Liver (tissue), 8 donors: ENCODE measurements at regions not wholly inside any gene's neighbourhood (a gene's known extent, or its start where the extent isn't known, plus 50 kb on each side); places are given as distances from the start of the nearest gene placed in this dataset.

Source experiments
- DNase-seq: peaks from one replicate; pipeline ENCODE4 v3.0.0-alpha.2; 2017; ENCODE audit warnings: low spot score
- H3K27ac ChIP-seq, 2 donors: one replicate each; pipeline ENCODE4 v1.7.0; 2013; ENCODE audit warnings: inconsistent platforms in 2 of 2, low read length in 2 of 2, control low read depth in 1 of 2, low read depth in 1 of 2, mild to moderate bottlenecking in 1 of 2
- H3K27me3 ChIP-seq, 4 donors: one replicate each; pipeline versions ENCODE4 v1.6.1 to v1.7.0; 2013; ENCODE audit warnings: low read length in 3 of 4, inconsistent platforms in 1 of 4, mild to moderate bottlenecking in 1 of 4, moderate library complexity in 1 of 4; ENCODE audit not compliant: control insufficient read depth in 4 of 4, insufficient read depth in 4 of 4
- H3K36me3 ChIP-seq, 4 donors: one replicate each; pipeline versions ENCODE4 v1.6.1 to v1.7.0; 2013; ENCODE audit warnings: low read length in 3 of 4, mild to moderate bottlenecking in 3 of 4, low read depth in 1 of 4, moderate library complexity in 1 of 4; ENCODE audit not compliant: control insufficient read depth in 4 of 4, insufficient read depth in 3 of 4
- H3K4me1 ChIP-seq, 4 donors: one replicate each; pipeline versions ENCODE4 v1.6.1 to v1.7.0; 2013; ENCODE audit warnings: low read length in 3 of 4, mild to moderate bottlenecking in 3 of 4, moderate library complexity in 1 of 4; ENCODE audit not compliant: control insufficient read depth in 4 of 4, insufficient read depth in 4 of 4
- H3K4me3 ChIP-seq, 3 donors: one replicate each; pipeline versions ENCODE4 v1.6.1 to v1.7.0; 2013; ENCODE audit warnings: low read length in 3 of 3, control low read depth in 1 of 3, low read depth in 1 of 3, mild to moderate bottlenecking in 1 of 3
- H3K9ac ChIP-seq, 2 donors: one replicate each; pipeline ENCODE4 v1.7.0; 2013; ENCODE audit warnings: low read length in 2 of 2, mild to moderate bottlenecking in 2 of 2, moderate library complexity in 2 of 2, control low read depth in 1 of 2, low read depth in 1 of 2
- H3K9me3 ChIP-seq, 4 donors: one replicate each; pipeline versions ENCODE4 v1.6.1 to v1.7.0; 2013; ENCODE audit warnings: low read length in 3 of 4; ENCODE audit not compliant: control insufficient read depth in 4 of 4
- EGR1 ChIP-seq, 2 donors: IDR thresholded peaks; 2 replicates each; pipeline ENCODE4 v1.6.1; 2016 to 2018; ENCODE audit warnings: antibody characterized with exemption in 2 of 2, low read depth in 2 of 2
- FOXA1 ChIP-seq: IDR thresholded peaks from 2 replicates; pipeline ENCODE4 v1.6.1; 2016; ENCODE audit warnings: antibody characterized with exemption
- FOXA2 ChIP-seq: IDR thresholded peaks from 2 replicates; pipeline ENCODE4 v1.6.1; 2016; ENCODE audit warnings: antibody characterized with exemption
- GABPA ChIP-seq, 2 donors: IDR thresholded peaks in 1 of 2; conservative IDR thresholded peaks in 1 of 2; 2 replicates each; pipeline ENCODE4 v1.6.1; 2016; ENCODE audit warnings: antibody characterized with exemption in 2 of 2, mild to moderate bottlenecking in 1 of 2, moderate library complexity in 1 of 2
- HNF4A ChIP-seq, 2 donors: conservative IDR thresholded peaks; 2 replicates each; pipeline ENCODE4 v1.6.1; 2016; ENCODE audit warnings: antibody characterized with exemption in 2 of 2, mild to moderate bottlenecking in 2 of 2
- HNF4G ChIP-seq: IDR thresholded peaks from 2 replicates; pipeline ENCODE4 v1.6.1; 2016; ENCODE audit warnings: antibody characterized with exemption
- JUND ChIP-seq, 2 donors: IDR thresholded peaks; 2 replicates each; pipeline ENCODE4 v1.6.1; 2016; ENCODE audit warnings: antibody characterized with exemption in 2 of 2
- NR2F2 ChIP-seq: IDR thresholded peaks from 2 replicates; pipeline ENCODE4 v1.6.1; 2016; ENCODE audit warnings: antibody characterized with exemption
- RAD21 ChIP-seq, 2 donors: IDR thresholded peaks; 2 replicates each; pipeline ENCODE4 v1.6.1; 2016; ENCODE audit warnings: antibody characterized with exemption in 2 of 2, mild to moderate bottlenecking in 2 of 2
- RXRA ChIP-seq, 2 donors: IDR thresholded peaks; 2 replicates each; pipeline ENCODE4 v1.6.1; 2017 to 2018; ENCODE audit warnings: antibody characterized with exemption in 2 of 2, mild to moderate bottlenecking in 1 of 2
- SP1 ChIP-seq: IDR thresholded peaks from 2 replicates; pipeline ENCODE4 v1.6.1; 2018; ENCODE audit warnings: antibody characterized with exemption, mild to moderate bottlenecking
- TAF1 ChIP-seq: conservative IDR thresholded peaks from 2 replicates; pipeline ENCODE4 v1.6.1; 2016; ENCODE audit warnings: antibody characterized with exemption, mild to moderate bottlenecking
- YY1 ChIP-seq: IDR thresholded peaks from 2 replicates; pipeline ENCODE4 v1.6.1; 2016; ENCODE audit warnings: antibody characterized with exemption, mild to moderate bottlenecking
- WGBS: extraction: QIAGEN DNeasy Blood & Tissue Kit; methylation state at CpG from one replicate; pipeline ENCODE4 v1.1.7; 2013; 5-methylcytosine and 5-hydroxymethylcytosine counted together
- TF ChIP-seq, protein P1 (sequence below): IDR thresholded peaks from 2 replicates; pipeline ENCODE4 v1.6.1; 2016; ENCODE audit warnings: antibody characterized with exemption
- TF ChIP-seq, protein P2 (sequence below): IDR thresholded peaks from 2 replicates; pipeline ENCODE4 v1.6.1; 2016; ENCODE audit warnings: antibody characterized with exemption
- TF ChIP-seq, protein P3 (sequence below): fragments of 150-350 bp; IDR thresholded peaks from 2 replicates; pipeline ENCODE4 v1.5.1; 2017; ENCODE audit warnings: improper control_type of control experiment, low read depth, low read length; ENCODE audit not compliant: missing input control
- TF ChIP-seq, protein P4 (sequence below): IDR thresholded peaks from 2 replicates; pipeline ENCODE4 v1.6.1; 2016; ENCODE audit warnings: antibody characterized with exemption, mild to moderate bottlenecking
- donor health status: healthy.
- donor health status: healthy.
- donor health status: healthy.
- donor health status: healthy.
- donor health status: healthy.

DNA sequence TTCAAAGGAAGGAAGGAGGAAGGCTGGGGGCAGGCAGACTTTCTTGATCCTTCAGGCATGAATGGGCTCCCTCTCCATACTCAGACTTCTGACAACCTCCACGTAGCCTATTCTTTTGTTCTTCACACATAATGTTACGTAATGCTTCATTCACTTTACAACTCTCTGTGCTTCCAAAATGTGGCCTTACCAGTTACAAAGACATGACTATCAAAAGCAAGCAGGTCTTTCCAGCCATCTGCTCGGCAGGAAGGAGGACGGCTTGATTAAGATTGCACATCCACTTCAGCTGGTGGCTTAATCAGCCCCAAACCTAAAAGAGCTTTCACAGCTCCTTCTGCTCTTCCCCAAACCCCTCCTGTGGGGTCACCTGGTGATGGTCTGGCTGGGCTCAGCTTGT, 263.2 kb downstream of the XXYLT1 start:
- 81% methylated on average over 4 of the region's 4 CpGs for WGBS
- no peaks in the 10 kb centered on the region for H3K36me3 ChIP-seq
- no peak for DNase-seq
- no peak for TF ChIP-seq HNF4A (conservative IDR thresholded peaks at IDR 0.05)
- TF ChIP-seq, protein P1, sequence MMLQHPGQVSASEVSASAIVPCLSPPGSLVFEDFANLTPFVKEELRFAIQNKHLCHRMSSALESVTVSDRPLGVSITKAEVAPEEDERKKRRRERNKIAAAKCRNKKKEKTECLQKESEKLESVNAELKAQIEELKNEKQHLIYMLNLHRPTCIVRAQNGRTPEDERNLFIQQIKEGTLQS, result no peak
- TF ChIP-seq YY1, result no peak
- TF ChIP-seq JUND (IDR thresholded peaks at IDR 0.05), result no peak
- TF ChIP-seq NR2F2, result no peak
- TF ChIP-seq SP1, result no peak
- no peak for TF ChIP-seq FOXA1
- no peak for TF ChIP-seq HNF4G
- no peak for TF ChIP-seq RXRA (IDR thresholded peaks at IDR 0.05)
- TF ChIP-seq, protein P2, sequence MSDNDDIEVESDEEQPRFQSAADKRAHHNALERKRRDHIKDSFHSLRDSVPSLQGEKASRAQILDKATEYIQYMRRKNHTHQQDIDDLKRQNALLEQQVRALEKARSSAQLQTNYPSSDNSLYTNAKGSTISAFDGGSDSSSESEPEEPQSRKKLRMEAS, result no peak
- TF ChIP-seq EGR1 (IDR thresholded peaks at IDR 0.05; ENCODE audit: low read depth in 2 of 2), result no peak
- no peak overlapping the region for H3K4me3 ChIP-seq
- no peaks in the 10 kb centered on the region for H3K27me3 ChIP-seq
- no peak overlapping the region for H3K9ac ChIP-seq
- H3K4me1 ChIP-seq, result no peaks in the 10 kb centered on the region
- no peaks in the 10 kb centered on the region for H3K9me3 ChIP-seq
- H3K27ac ChIP-seq, result no peak overlapping the region

DNA sequence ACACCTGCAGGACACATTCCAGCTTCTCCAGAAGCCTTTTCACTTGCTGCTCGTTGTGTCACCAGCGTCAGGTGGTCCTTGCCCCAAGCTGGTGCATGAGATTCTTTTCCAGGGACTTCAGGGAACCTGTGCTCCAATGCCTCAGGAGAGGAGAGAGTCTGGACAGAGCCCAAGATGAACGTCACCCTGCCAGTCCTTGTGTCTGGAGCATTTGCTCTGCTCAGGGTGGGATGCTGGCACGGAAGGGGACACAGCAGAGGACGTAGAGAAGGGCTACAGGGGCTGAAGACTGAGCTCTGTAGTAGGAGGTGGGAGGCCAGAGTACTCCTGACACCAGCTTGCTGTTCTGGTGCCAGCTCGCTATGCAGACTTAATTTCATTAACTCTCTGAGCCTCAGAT, 262.1 kb downstream of the XXYLT1 start:
- no peaks in the 10 kb centered on the region for H3K27me3 ChIP-seq
- 87% methylated on average over 6 of the region's 6 CpGs for WGBS
- H3K4me3 ChIP-seq, result no peak overlapping the region
- no peaks in the 10 kb centered on the region for H3K36me3 ChIP-seq
- no peak for DNase-seq
- H3K9me3 ChIP-seq, result no peaks in the 10 kb centered on the region
- H3K9ac ChIP-seq, result no peak overlapping the region
- TF ChIP-seq TAF1, result no peak
- TF ChIP-seq SP1, result no peak
- TF ChIP-seq RAD21 (IDR thresholded peaks at IDR 0.05), result no peak
- TF ChIP-seq, protein P3, sequence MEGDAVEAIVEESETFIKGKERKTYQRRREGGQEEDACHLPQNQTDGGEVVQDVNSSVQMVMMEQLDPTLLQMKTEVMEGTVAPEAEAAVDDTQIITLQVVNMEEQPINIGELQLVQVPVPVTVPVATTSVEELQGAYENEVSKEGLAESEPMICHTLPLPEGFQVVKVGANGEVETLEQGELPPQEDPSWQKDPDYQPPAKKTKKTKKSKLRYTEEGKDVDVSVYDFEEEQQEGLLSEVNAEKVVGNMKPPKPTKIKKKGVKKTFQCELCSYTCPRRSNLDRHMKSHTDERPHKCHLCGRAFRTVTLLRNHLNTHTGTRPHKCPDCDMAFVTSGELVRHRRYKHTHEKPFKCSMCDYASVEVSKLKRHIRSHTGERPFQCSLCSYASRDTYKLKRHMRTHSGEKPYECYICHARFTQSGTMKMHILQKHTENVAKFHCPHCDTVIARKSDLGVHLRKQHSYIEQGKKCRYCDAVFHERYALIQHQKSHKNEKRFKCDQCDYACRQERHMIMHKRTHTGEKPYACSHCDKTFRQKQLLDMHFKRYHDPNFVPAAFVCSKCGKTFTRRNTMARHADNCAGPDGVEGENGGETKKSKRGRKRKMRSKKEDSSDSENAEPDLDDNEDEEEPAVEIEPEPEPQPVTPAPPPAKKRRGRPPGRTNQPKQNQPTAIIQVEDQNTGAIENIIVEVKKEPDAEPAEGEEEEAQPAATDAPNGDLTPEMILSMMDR, result no peak
- TF ChIP-seq EGR1 (IDR thresholded peaks at IDR 0.05; ENCODE audit: low read depth in 2 of 2), result no peak
- no peak for TF ChIP-seq FOXA2
- TF ChIP-seq, protein P2, result no peak
- no peak for TF ChIP-seq RXRA (IDR thresholded peaks at IDR 0.05)
- no peak for TF ChIP-seq HNF4A (conservative IDR thresholded peaks at IDR 0.05)
- TF ChIP-seq GABPA (IDR thresholded peaks at IDR 0.05 in 1 of 2, conservative IDR thresholded peaks at IDR 0.05 in 1 of 2), result no peak
- no peaks in the 10 kb centered on the region for H3K4me1 ChIP-seq
- no peak overlapping the region for H3K27ac ChIP-seq

DNA sequence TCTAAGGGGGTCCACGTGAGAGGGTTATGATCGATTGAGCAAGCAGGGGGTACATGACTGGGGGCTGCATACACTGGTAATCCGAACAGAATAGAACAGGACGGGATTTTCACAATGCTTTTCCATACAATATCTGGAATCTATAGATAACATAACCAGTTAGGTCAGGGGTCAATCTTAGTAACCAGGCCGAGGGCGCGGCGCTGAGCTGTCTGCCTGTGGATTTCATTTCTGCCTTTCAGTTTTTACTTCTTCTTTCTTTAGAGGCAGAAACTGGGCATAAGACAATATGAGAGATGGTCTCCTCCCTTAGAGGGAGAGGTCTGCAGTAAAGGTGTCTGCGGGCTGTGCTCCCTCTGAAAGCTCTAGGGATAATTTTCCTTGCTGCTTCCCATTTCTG, 261.3 kb downstream of the XXYLT1 start:
- Histone ChIP-seq H3K27me3 (no peaks in the 10 kb centered on the region), H3K9me3 (no peaks in the 10 kb centered on the region), H3K4me3 (no peak overlapping the region), H3K4me1 (no peaks in the 10 kb centered on the region), H3K27ac (no peak overlapping the region), H3K36me3 (no peaks in the 10 kb centered on the region), H3K9ac (no peak overlapping the region)
- no peak for DNase-seq
- WGBS, result 89% methylated on average over 9 of the region's 9 CpGs
- no peak for TF ChIP-seq GABPA (IDR thresholded peaks at IDR 0.05 in 1 of 2, conservative IDR thresholded peaks at IDR 0.05 in 1 of 2)
- no peak for TF ChIP-seq HNF4G
- TF ChIP-seq FOXA2, result no peak
- TF ChIP-seq, protein P1, result no peak
- no peak for TF ChIP-seq JUND (IDR thresholded peaks at IDR 0.05)
- no peak for TF ChIP-seq HNF4A (conservative IDR thresholded peaks at IDR 0.05)
- no peak for TF ChIP-seq FOXA1
- no peak for TF ChIP-seq SP1
- TF ChIP-seq, protein P4, sequence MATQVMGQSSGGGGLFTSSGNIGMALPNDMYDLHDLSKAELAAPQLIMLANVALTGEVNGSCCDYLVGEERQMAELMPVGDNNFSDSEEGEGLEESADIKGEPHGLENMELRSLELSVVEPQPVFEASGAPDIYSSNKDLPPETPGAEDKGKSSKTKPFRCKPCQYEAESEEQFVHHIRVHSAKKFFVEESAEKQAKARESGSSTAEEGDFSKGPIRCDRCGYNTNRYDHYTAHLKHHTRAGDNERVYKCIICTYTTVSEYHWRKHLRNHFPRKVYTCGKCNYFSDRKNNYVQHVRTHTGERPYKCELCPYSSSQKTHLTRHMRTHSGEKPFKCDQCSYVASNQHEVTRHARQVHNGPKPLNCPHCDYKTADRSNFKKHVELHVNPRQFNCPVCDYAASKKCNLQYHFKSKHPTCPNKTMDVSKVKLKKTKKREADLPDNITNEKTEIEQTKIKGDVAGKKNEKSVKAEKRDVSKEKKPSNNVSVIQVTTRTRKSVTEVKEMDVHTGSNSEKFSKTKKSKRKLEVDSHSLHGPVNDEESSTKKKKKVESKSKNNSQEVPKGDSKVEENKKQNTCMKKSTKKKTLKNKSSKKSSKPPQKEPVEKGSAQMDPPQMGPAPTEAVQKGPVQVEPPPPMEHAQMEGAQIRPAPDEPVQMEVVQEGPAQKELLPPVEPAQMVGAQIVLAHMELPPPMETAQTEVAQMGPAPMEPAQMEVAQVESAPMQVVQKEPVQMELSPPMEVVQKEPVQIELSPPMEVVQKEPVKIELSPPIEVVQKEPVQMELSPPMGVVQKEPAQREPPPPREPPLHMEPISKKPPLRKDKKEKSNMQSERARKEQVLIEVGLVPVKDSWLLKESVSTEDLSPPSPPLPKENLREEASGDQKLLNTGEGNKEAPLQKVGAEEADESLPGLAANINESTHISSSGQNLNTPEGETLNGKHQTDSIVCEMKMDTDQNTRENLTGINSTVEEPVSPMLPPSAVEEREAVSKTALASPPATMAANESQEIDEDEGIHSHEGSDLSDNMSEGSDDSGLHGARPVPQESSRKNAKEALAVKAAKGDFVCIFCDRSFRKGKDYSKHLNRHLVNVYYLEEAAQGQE, result no peak
- TF ChIP-seq YY1, result no peak
- TF ChIP-seq, protein P3, result no peak
- no peak for TF ChIP-seq EGR1 (IDR thresholded peaks at IDR 0.05; ENCODE audit: low read depth in 2 of 2)
- TF ChIP-seq, protein P2, result no peak
- TF ChIP-seq RAD21 (IDR thresholded peaks at IDR 0.05), result no peak
